Uterus (tissue), 2 donors: ENCODE measurements at regions not wholly inside any gene's neighbourhood (a gene's known extent, or its start where the extent isn't known, plus 50 kb on each side); places are given as distances from the start of the nearest gene placed in this dataset.

Experiments used
- CTCF ChIP-seq, 4 experiments: fragments of 200-600 bp in 2 of 4; fragments of 450-650 bp in 2 of 4; sonication (generic) in 2 of 4; IDR thresholded peaks; one replicate each; pipeline ENCODE4 v1.5.1; 2016 to 2019; ENCODE audit warnings: antibody characterized with exemption in 4 of 4, mild to moderate bottlenecking in 2 of 4, moderate library complexity in 1 of 4
- POLR2A ChIP-seq, 2 donors: fragments of 450-650 bp; IDR thresholded peaks; one replicate each; pipeline ENCODE4 v1.6.1; 2016; ENCODE audit warnings: antibody characterized with exemption in 2 of 2, mild to moderate bottlenecking in 1 of 2, moderate library complexity in 1 of 2

GRCh38 chr10:4316161-4316810 lies 509.7 kb upstream of the AKR1E2 start:
- no peak for TF ChIP-seq POLR2A (IDR thresholded peaks at IDR 0.05)
- no peak for TF ChIP-seq CTCF (IDR thresholded peaks at IDR 0.05)
